ENCODE measurements at regions not wholly inside any gene's neighbourhood (a gene's known extent, or its start where the extent isn't known, plus 50 kb on each side); places are given as distances from the start of the nearest gene placed in this dataset.

DNA sequence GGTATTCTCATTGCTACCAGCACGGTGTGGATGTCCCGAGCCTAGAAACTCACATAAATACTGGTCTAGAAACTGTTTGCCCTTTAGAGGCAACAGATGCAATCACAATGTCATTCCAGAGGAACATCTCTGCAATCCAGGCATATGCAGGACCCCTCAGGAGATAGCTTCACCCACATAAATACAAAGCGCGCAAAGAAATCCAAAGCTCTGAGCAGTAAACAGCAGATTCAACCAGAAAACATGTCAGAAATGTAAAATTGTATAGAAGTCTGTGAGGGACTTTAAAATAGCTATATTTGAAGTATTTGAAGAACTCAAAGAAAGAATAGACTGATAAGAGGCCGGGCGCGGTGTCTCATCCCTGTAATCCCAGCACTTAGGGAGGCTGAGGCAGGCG is 291.7 kb downstream of the FAM43A start:
- TF ChIP-seq, protein P1, sequence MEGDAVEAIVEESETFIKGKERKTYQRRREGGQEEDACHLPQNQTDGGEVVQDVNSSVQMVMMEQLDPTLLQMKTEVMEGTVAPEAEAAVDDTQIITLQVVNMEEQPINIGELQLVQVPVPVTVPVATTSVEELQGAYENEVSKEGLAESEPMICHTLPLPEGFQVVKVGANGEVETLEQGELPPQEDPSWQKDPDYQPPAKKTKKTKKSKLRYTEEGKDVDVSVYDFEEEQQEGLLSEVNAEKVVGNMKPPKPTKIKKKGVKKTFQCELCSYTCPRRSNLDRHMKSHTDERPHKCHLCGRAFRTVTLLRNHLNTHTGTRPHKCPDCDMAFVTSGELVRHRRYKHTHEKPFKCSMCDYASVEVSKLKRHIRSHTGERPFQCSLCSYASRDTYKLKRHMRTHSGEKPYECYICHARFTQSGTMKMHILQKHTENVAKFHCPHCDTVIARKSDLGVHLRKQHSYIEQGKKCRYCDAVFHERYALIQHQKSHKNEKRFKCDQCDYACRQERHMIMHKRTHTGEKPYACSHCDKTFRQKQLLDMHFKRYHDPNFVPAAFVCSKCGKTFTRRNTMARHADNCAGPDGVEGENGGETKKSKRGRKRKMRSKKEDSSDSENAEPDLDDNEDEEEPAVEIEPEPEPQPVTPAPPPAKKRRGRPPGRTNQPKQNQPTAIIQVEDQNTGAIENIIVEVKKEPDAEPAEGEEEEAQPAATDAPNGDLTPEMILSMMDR (tag by site-specific recombination; IDR thresholded peaks at IDR 0.05) = no peak
- TF ChIP-seq ZEB2 (tag by site-specific recombination; IDR thresholded peaks at IDR 0.05) (no peak), YY1 (tag by site-specific recombination; IDR thresholded peaks at IDR 0.05) (no peak), ZBTB7A (tag by site-specific recombination; IDR thresholded peaks at IDR 0.05; ENCODE audit: low read depth) (no peak), ZNF239 (tag by site-specific recombination; IDR thresholded peaks at IDR 0.05) (no peak), ZSCAN16 (tag by site-specific recombination; IDR thresholded peaks at IDR 0.05) (no peak), SALL2 (tag by site-specific recombination; IDR thresholded peaks at IDR 0.05; ENCODE audit: borderline replicate concordance) (no peak), KLF1 (tag by site-specific recombination; IDR thresholded peaks at IDR 0.05) (no peak), ZNF274 (IDR thresholded peaks at IDR 0.05; ENCODE audit: low read length) (no peak), ZNF274 (tag by site-specific recombination; IDR thresholded peaks at IDR 0.05; ENCODE audit: borderline replicate concordance) (no peak), TCF7L2 (IDR thresholded peaks at IDR 0.05; ENCODE audit: borderline replicate concordance, low read depth, low read length) (no peak)
